ENCODE measurements at regions not wholly inside any gene's neighbourhood (a gene's known extent, or its start where the extent isn't known, plus 50 kb on each side); places are given as distances from the start of the nearest gene placed in this dataset.
A peak's percentile ranks its signal among the peaks of the same experiment; 100 is the strongest.

DNA sequence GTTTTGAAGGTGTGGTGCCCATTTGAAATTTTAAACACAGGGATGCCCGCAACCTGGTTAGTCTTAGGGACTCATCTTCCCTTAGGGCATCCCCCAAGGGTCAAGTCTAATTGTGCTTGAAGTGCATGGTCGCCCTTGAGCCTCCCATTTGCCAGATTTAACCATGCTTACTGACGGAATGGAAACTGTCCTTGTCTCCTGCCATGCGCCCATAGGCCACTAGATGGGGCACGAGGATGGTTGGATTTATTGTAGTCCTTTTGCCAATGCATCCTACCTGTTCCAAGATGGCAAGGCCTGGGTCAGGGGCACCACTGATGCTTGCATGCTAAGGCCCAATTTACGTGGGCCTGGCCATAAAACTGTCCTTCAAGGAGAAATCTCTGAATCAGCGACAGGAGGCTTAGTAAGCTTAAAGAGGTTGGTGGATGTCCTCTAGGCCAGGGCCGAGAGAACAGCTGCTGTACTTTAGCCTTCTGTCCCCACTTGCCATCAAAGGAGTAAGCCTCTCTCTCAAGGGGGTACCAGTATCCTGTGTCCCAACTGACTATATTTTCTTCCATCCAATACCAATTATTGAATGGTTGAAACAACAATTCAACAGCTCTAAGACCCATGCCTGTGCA is 355.4 kb downstream of the OTOL1 start (continued):
- TF ChIP-seq CTCF (IDR thresholded peaks at IDR 0.05) (peak; percentile 95), TCF12 (IDR thresholded peaks at IDR 0.05) (no peak)

GRCh38 chr3:161852744-161853143 is 356.1 kb downstream of the OTOL1 start:
- no peak overlapping the region for H3K27ac ChIP-seq (ENCODE audit: low read depth in 2 of 2, low read length in 1 of 2)
- H3K4me2 ChIP-seq = no peak overlapping the region
- POLR2A ChIA-PET = no interaction called here
- H3K36me3 ChIP-seq (replicated peaks in 1 of 2; ENCODE audit: control insufficient read depth in 1 of 2, insufficient read depth in 2 of 2, low read length in 1 of 2) = no peaks in the 10 kb centered on the region
- DNase-seq = no peak
- H2AFZ ChIP-seq (ENCODE audit: low read depth) = no peak overlapping the region
- CTCF ChIA-PET = interaction anchor here (0.6 to 2.1 kb wide), 11 partner anchors 15 to 1594 kb away, joined by 3 to 8 read pairs (median 3); no protein-coding TSS in a partner anchor
- TF ChIP-seq GATA2 (CRISPR knock-in tag; IDR thresholded peaks at IDR 0.05) (no peak), TAF1 (IDR thresholded peaks at IDR 0.05; ENCODE audit: borderline replicate concordance, low read depth, low read length) (no peak), RAD21 (IDR thresholded peaks at IDR 0.05; ENCODE audit: low read length) (no peak)
- TF ChIP-seq, protein P1, sequence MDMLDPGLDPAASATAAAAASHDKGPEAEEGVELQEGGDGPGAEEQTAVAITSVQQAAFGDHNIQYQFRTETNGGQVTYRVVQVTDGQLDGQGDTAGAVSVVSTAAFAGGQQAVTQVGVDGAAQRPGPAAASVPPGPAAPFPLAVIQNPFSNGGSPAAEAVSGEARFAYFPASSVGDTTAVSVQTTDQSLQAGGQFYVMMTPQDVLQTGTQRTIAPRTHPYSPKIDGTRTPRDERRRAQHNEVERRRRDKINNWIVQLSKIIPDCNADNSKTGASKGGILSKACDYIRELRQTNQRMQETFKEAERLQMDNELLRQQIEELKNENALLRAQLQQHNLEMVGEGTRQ (IDR thresholded peaks at IDR 0.05; ENCODE audit: borderline replicate concordance, low read depth, low read length) = no peak
- no peak overlapping the region for H3K9ac ChIP-seq
- WGBS (ENCODE audit: low lambda C conversion rate) = 69% methylated on average over 6 of the region's 9 CpGs
- H3K79me2 ChIP-seq (ENCODE audit: insufficient read depth) = no peaks in the 10 kb centered on the region
- H3K27me3 ChIP-seq (ENCODE audit: insufficient read depth) = no peaks in the 10 kb centered on the region
- H3K9me2 ChIP-seq = no peaks in the 10 kb centered on the region
- no peak overlapping the region for H3K4me3 ChIP-seq (ENCODE audit: low read depth in 2 of 2, low read length in 1 of 2)
- H3K9me3 ChIP-seq = no peaks in the 10 kb centered on the region
- H3F3A ChIP-seq (replicated peaks; ENCODE audit: insufficient read depth) = no peaks in the 10 kb centered on the region
- no peaks in the 10 kb centered on the region for H4K20me1 ChIP-seq (ENCODE audit: insufficient read depth)
- H3K4me1 ChIP-seq (ENCODE audit: control insufficient read depth in 1 of 2, insufficient read depth in 2 of 2, low read depth in 1 of 2, low read length in 1 of 2) = no peaks in the 10 kb centered on the region

GRCh38 chr3:161854232-161854771 is 357.7 kb downstream of the OTOL1 start:
- H2AFZ ChIP-seq (ENCODE audit: low read depth) = peak overlapping the region; percentile 77; the same call in 1 of the 2 replicates
- H3K9ac ChIP-seq = no peak overlapping the region
- ChIA-PET POLR2A (no interaction called here), CTCF (interaction anchor here (0.6 to 2.1 kb wide), 6 partner anchors 11 to 1157 kb away, joined by 3 to 7 read pairs (median 4); no protein-coding TSS in a partner anchor)
- TF ChIP-seq NFIC (IDR thresholded peaks at IDR 0.05; ENCODE audit: borderline replicate concordance) = no peak
- TF ChIP-seq FOXJ3 (CRISPR knock-in tag; IDR thresholded peaks at IDR 0.05) = no peak
- no peak for TF ChIP-seq EP300 (IDR thresholded peaks at IDR 0.05; ENCODE audit: borderline replicate concordance in 1 of 2, low read depth in 1 of 2, low read length in 1 of 2)
- TF ChIP-seq CHD2 (IDR thresholded peaks at IDR 0.05; ENCODE audit: low read length, partially characterized antibody) = no peak
- TF ChIP-seq IRF3 (IDR thresholded peaks at IDR 0.05; ENCODE audit: low read depth, low read length) = no peak
- TF ChIP-seq YY1 (IDR thresholded peaks at IDR 0.05; ENCODE audit: low read depth) = no peak
- TF ChIP-seq FOSL2 (IDR thresholded peaks at IDR 0.05; ENCODE audit: borderline replicate concordance, low read depth) = peak; percentile 46; the same call in 1 of the 2 replicates
- TF ChIP-seq SIN3A (IDR thresholded peaks at IDR 0.05; ENCODE audit: borderline replicate concordance, low read depth, low read length) = no peak
- 0 out of 2 replicates have a peak, but pooled peaks have one; percentile 11 for TF ChIP-seq RAD21 (IDR thresholded peaks at IDR 0.05; ENCODE audit: low read length)
- peak; percentile 10; the same call in 1 of the 2 replicates for TF ChIP-seq TCF12 (IDR thresholded peaks at IDR 0.05)
- peak; percentile 34; the same call in 1 of the 2 replicates for TF ChIP-seq JUND (IDR thresholded peaks at IDR 0.05)
- no peak for TF ChIP-seq GABPA (IDR thresholded peaks at IDR 0.05; ENCODE audit: low read depth)
- peak; percentile 52 for TF ChIP-seq CTCF (IDR thresholded peaks at IDR 0.05)
- TF ChIP-seq MAX (IDR thresholded peaks at IDR 0.05; ENCODE audit: low read depth) = 0 out of 2 replicates have a peak, but pooled peaks have one; percentile 17
- no peak for TF ChIP-seq RXRA (IDR thresholded peaks at IDR 0.05; ENCODE audit: borderline replicate concordance, low read depth)
- no peaks in the 10 kb centered on the region for H3K79me2 ChIP-seq (ENCODE audit: insufficient read depth)
- H4K20me1 ChIP-seq (ENCODE audit: insufficient read depth) = no peaks in the 10 kb centered on the region
- no peaks in the 10 kb centered on the region for H3K4me1 ChIP-seq (ENCODE audit: control insufficient read depth in 1 of 2, insufficient read depth in 2 of 2, low read depth in 1 of 2, low read length in 1 of 2)
- peak overlapping the region in 1 of 2 experiments; percentile 42; a peak in 2 of 4 replicates for H3K27ac ChIP-seq (ENCODE audit: low read depth in 2 of 2, low read length in 1 of 2)
- no peaks in the 10 kb centered on the region for H3K36me3 ChIP-seq (replicated peaks in 1 of 2; ENCODE audit: control insufficient read depth in 1 of 2, insufficient read depth in 2 of 2, low read length in 1 of 2)
- H3K27me3 ChIP-seq (ENCODE audit: insufficient read depth) = no peaks in the 10 kb centered on the region
- H3K4me2 ChIP-seq = no peak overlapping the region
- peak; percentile 3 for DNase-seq
- no peaks in the 10 kb centered on the region for H3F3A ChIP-seq (replicated peaks; ENCODE audit: insufficient read depth)
- WGBS (ENCODE audit: low lambda C conversion rate) = no CpG with 5 or more reads among the region's 7 CpGs
- H3K4me3 ChIP-seq (ENCODE audit: low read depth in 2 of 2, low read length in 1 of 2) = no peak overlapping the region
- H3K9me3 ChIP-seq = no peaks in the 10 kb centered on the region
- no peaks in the 10 kb centered on the region for H3K9me2 ChIP-seq
